ENCODE measurements at regions not wholly inside any gene's neighbourhood (a gene's known extent, or its start where the extent isn't known, plus 50 kb on each side); places are given as distances from the start of the nearest gene placed in this dataset.
"Not testable (repeated sequence)": the region's sequence is repeated elsewhere in the genome, so short reads cannot be mapped to it uniquely, and the experiment has no call there.

DNA sequence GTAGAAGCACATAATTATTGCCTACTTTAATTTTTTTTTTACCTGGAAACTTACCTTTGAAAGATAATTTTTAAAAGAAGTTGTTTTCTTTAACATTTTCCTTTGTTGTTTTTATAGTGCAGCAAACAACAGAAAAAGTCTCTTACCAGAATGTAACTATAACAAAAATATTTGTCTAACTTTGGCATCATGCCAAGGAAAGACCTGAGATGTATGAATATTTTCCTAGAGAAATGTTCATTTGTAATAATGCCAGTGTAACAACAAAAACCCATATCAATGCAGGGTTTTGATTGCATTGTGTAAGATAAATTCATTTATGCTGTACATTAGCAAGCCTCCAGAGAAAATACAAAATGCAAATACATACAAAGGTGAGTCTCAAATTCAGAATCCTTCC is 775.7 kb downstream of the SI start:
- Histone ChIP-seq H3K4me3 (ENCODE audit: low read depth, low read length) (no peak overlapping the region), H3K9me3 (no peaks in the 10 kb centered on the region), H3K36me3 (no peaks in the 10 kb centered on the region), H3K27me3 (no peaks in the 10 kb centered on the region), H3K4me1 (no peaks in the 10 kb centered on the region)
- no peak for DNase-seq
- TF ChIP-seq, protein P1, sequence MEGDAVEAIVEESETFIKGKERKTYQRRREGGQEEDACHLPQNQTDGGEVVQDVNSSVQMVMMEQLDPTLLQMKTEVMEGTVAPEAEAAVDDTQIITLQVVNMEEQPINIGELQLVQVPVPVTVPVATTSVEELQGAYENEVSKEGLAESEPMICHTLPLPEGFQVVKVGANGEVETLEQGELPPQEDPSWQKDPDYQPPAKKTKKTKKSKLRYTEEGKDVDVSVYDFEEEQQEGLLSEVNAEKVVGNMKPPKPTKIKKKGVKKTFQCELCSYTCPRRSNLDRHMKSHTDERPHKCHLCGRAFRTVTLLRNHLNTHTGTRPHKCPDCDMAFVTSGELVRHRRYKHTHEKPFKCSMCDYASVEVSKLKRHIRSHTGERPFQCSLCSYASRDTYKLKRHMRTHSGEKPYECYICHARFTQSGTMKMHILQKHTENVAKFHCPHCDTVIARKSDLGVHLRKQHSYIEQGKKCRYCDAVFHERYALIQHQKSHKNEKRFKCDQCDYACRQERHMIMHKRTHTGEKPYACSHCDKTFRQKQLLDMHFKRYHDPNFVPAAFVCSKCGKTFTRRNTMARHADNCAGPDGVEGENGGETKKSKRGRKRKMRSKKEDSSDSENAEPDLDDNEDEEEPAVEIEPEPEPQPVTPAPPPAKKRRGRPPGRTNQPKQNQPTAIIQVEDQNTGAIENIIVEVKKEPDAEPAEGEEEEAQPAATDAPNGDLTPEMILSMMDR (IDR thresholded peaks at IDR 0.05; ENCODE audit: low read depth, low read length), result no peak

DNA sequence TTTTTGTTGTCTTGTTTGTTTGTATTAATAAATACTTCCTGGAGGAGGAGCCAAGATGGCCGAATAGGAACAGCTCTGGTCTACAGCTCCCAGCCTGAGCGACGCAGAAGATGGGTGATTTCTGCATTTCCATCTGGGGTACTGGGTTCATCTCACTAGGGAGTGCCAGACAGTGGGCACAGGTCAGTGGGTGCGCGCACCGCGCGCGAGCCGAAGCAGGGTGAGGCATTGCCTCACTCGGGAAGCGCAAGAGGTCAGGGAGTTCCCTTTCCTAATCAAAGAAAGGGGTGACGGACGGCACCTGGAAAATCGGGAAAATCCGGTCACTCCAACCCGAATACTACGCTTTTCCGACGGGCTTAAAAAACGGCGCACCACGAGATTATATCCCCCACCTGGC is 786.8 kb downstream of the SI start:
- H3K4me1 ChIP-seq, H3K36me3 ChIP-seq, DNase-seq: not testable (repeated sequence)

DNA sequence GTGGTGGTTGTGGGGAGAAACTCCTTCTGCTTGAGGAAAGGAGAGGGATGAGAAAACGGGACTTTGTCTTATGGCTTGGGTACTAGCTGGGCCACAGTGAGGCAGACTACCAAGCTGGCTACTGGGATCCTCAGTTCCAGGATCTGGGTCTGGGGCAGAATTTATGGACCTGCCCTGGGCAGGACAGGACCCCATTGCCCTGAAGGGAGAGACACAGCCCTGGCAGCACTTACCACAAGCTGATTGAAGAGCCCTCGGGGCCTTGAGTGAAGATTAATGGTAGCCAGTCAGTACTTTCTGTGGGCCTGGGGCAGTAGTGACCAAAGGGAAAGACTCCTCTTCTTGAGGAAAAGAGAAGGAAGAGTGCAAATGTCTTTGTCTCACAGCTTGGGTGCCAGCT is 799.7 kb downstream of the SI start:
- no peak for DNase-seq
- H3K4me1 ChIP-seq, result no peaks in the 10 kb centered on the region
- H3K4me3 ChIP-seq (ENCODE audit: low read depth, low read length), result no peak overlapping the region
- no peaks in the 10 kb centered on the region for H3K27me3 ChIP-seq
- TF ChIP-seq, protein P1 (IDR thresholded peaks at IDR 0.05; ENCODE audit: low read depth, low read length), result no peak
- H3K9me3 ChIP-seq, result no peaks in the 10 kb centered on the region
- H3K36me3 ChIP-seq, result no peaks in the 10 kb centered on the region

More for the DNA sequence above, 786.8 kb downstream of the SI start:
- not testable (repeated sequence) for H3K27me3 ChIP-seq; H3K4me3 ChIP-seq (ENCODE audit: low read depth, low read length); H3K9me3 ChIP-seq

DNA sequence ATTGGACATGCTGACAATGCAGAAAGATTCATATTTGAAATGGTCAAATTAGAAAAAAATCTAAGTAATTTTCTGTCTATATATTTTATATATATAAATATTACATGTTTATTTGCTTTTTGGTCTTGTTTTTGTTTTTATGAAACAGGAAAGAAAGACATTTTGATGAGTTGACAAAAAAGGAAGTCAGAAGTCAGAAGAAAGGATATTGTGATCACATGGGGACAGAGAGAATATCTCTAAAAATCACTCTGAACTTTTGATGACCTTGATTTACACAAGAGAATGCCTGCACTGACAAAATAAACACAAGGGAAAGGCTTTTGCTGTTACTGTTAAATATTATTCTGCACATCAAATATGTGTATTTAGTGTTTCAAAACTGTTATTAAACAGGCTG is 811.2 kb downstream of the SI start:
- Histone ChIP-seq H3K4me1 (no peaks in the 10 kb centered on the region), H3K27me3 (no peaks in the 10 kb centered on the region), H3K9me3 (no peaks in the 10 kb centered on the region), H3K4me3 (ENCODE audit: low read depth, low read length) (no peak overlapping the region), H3K36me3 (no peaks in the 10 kb centered on the region)
- TF ChIP-seq, protein P1 (IDR thresholded peaks at IDR 0.05; ENCODE audit: low read depth, low read length), result no peak
- no peak for DNase-seq

DNA sequence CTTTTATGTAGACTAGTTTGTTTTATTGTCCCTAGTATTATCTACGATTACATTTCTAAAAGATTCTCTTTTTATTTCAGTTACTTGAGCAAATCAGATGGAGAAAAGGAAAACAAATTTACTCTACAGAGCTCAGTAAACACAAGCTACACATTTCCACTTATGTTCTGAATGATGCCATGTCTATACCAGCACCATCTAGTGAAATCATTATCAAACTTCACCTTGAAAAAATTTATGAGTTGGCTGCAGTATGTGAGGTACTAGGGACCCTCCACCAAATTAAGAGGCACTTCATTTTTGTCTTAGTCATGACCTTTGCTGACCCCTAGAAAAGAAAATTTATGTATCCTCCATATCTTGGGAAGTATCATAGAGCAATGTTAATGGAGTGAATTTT is 827.4 kb downstream of the SI start:
- TF ChIP-seq, protein P1 (IDR thresholded peaks at IDR 0.05; ENCODE audit: low read depth, low read length), result no peak
- Histone ChIP-seq H3K4me1 (no peaks in the 10 kb centered on the region), H3K4me3 (ENCODE audit: low read depth, low read length) (no peak overlapping the region), H3K9me3 (no peaks in the 10 kb centered on the region), H3K27me3 (no peaks in the 10 kb centered on the region), H3K36me3 (no peaks in the 10 kb centered on the region)
- DNase-seq, result no peak

DNA sequence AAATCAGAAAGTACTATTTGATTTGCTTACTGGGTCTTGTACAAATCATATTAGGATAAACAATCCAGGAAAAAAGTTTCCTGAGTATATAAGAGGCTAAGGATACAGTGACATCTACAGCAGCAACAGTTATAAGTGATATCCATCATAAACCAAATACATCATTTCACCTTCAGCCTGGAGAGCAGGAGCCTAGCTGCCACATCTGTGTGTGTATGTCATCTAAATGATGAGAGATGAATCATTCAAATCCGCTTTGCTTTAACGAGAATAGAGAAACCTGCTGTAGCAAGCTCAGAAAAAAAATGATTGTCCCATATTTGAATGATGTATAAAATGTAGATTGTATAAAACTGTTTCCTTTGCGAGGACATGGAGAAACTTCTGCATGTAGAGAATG is 841.4 kb downstream of the SI start:
- Histone ChIP-seq H3K4me3 (ENCODE audit: low read depth, low read length) (no peak overlapping the region), H3K4me1 (no peaks in the 10 kb centered on the region), H3K9me3 (no peaks in the 10 kb centered on the region), H3K36me3 (no peaks in the 10 kb centered on the region), H3K27me3 (no peaks in the 10 kb centered on the region)
- TF ChIP-seq, protein P1 (IDR thresholded peaks at IDR 0.05; ENCODE audit: low read depth, low read length), result no peak
- DNase-seq, result no peak

All from BE2C (cell line).